ENCODE measurements at regions not wholly inside any gene's neighbourhood (a gene's known extent, or its start where the extent isn't known, plus 50 kb on each side); places are given as distances from the start of the nearest gene placed in this dataset.

GRCh38 chr5:133670336-133670735, 58.0 kb upstream of the FSTL4 start:
- no peak overlapping the region for H2BK5ac ChIP-seq (ENCODE audit: insufficient read length, low read length)
- Mint-ChIP-seq H3K4me1 (peaks cover 10% of the 10 kb centered on the region in 2 experiments), H3K9me3 (peaks cover 0 to 2% of the 10 kb centered on the region in 2 experiments; a peak in 1 of 5 replicates), H3K36me3 (ENCODE audit: insufficient read depth in 1 of 3, low read depth in 3 of 3) (no peaks in the 10 kb centered on the region; a peak in 1 of 7 replicates), H3K4me3 (no peak overlapping the region), H3K27ac (no peak overlapping the region), H3K27me3 (ENCODE audit: low read depth) (peaks cover 13% of the 10 kb centered on the region)
- no peaks in the 10 kb centered on the region for H3K79me2 ChIP-seq (ENCODE audit: insufficient read depth, low read length)
- no peak overlapping the region for H2BK12ac ChIP-seq (ENCODE audit: insufficient read length, low read depth, low read length)
- H3K9ac ChIP-seq (ENCODE audit: extremely low read depth, insufficient read length, low read length) = no peak overlapping the region
- no peaks in the 10 kb centered on the region for H3K9me3 ChIP-seq (ENCODE audit: control insufficient read depth, low read depth, low read length)
- H2AFZ ChIP-seq (ENCODE audit: low read length) = no peak overlapping the region
- H3K4ac ChIP-seq (ENCODE audit: low read depth, low read length) = no peak overlapping the region
- no peaks in the 10 kb centered on the region; the same call in 1 of the 2 replicates for H3K4me1 ChIP-seq (ENCODE audit: insufficient read depth, low read length)
- no peaks in the 10 kb centered on the region for H3K79me1 ChIP-seq (ENCODE audit: insufficient read depth, low read depth, low read length, poor library complexity, severe bottlenecking)
- H4K5ac ChIP-seq (ENCODE audit: insufficient read length, low read depth, low read length) = no peak overlapping the region
- TF ChIP-seq CTCF (conservative IDR thresholded peaks at IDR 0.05) = no peak
- no peak overlapping the region for H3K27ac ChIP-seq (ENCODE audit: insufficient read length, low read depth, low read length)
- no peak overlapping the region for H3K4me2 ChIP-seq (ENCODE audit: insufficient read depth, insufficient read length, low read length)
- no peak overlapping the region for H4K91ac ChIP-seq (ENCODE audit: insufficient read length, low read depth, low read length)
- no peak overlapping the region for H3K18ac ChIP-seq (ENCODE audit: insufficient read length, low read depth, low read length)
- no peak overlapping the region for H2BK15ac ChIP-seq (ENCODE audit: low read depth, low read length)
- no peak overlapping the region for H4K8ac ChIP-seq (replicated peaks; ENCODE audit: insufficient read length, low read depth, low read length)
- no peaks in the 10 kb centered on the region for H4K20me1 ChIP-seq (ENCODE audit: control insufficient read depth, insufficient read depth, insufficient read length)
- no peak overlapping the region for H3K23ac ChIP-seq (ENCODE audit: insufficient read length, low read depth, low read length)
- no peaks in the 10 kb centered on the region for H3K23me2 ChIP-seq (ENCODE audit: insufficient read length, low read depth, low read length, poor library complexity, severe bottlenecking)
- no peak overlapping the region for H2BK120ac ChIP-seq (ENCODE audit: low read depth, low read length, poor library complexity, severe bottlenecking)
- H2BK20ac ChIP-seq (ENCODE audit: low read depth, low read length, poor library complexity, severe bottlenecking) = no peak overlapping the region
- no CpG with 5 or more reads among the region's 2 CpGs for WGBS (ENCODE audit: extremely low coverage, insufficient read length, low lambda C conversion rate)
- no peak for DNase-seq
- H3T11ph ChIP-seq (ENCODE audit: low read length) = no peak overlapping the region
- no peak overlapping the region for H3K56ac ChIP-seq (ENCODE audit: insufficient read length, low read depth, low read length)
- H2AK5ac ChIP-seq (ENCODE audit: insufficient read length, low read length) = no peak overlapping the region
- no peaks in the 10 kb centered on the region for H3K27me3 ChIP-seq (ENCODE audit: insufficient read depth, low read length)
- H3K14ac ChIP-seq (ENCODE audit: insufficient read depth, low read length) = no peak overlapping the region
